ENCODE measurements at regions not wholly inside any gene's neighbourhood (a gene's known extent, or its start where the extent isn't known, plus 50 kb on each side); places are given as distances from the start of the nearest gene placed in this dataset.

GRCh38 chr20:48352042-48352441 is 475.8 kb downstream of the PREX1 start:
- in situ Hi-C loops (cut with MboI; ENCODE audit: low sequenced_read_pairs, unreplicated experiment), result no loop called here
- DNase-seq (ENCODE audit: low spot score), result no peak
- TF ChIP-seq CTCF (IDR thresholded peaks at IDR 0.05; ENCODE audit: borderline replicate concordance, control extremely low read depth, extremely low read depth, insufficient read depth, missing control alignments), result no peak

- in situ Hi-C loops (cut with MboI; ENCODE audit: low sequenced_read_pairs, unreplicated experiment), result no loop called here
- DNase-seq (ENCODE audit: low spot score), result no peak
- no peak for TF ChIP-seq CTCF (IDR thresholded peaks at IDR 0.05; ENCODE audit: borderline replicate concordance, control extremely low read depth, extremely low read depth, insufficient read depth, missing control alignments)
These were observed 477.3 kb downstream of the PREX1 start for GRCh38 chr20:48350313-48350988.

- DNase-seq (ENCODE audit: low spot score), result no peak
- TF ChIP-seq CTCF (IDR thresholded peaks at IDR 0.05; ENCODE audit: borderline replicate concordance, control extremely low read depth, extremely low read depth, insufficient read depth, missing control alignments), result no peak
- in situ Hi-C loops (cut with MboI; ENCODE audit: low sequenced_read_pairs, unreplicated experiment), result no loop called here
These were observed 478.1 kb downstream of the PREX1 start for GRCh38 chr20:48349656-48350055.

- no peak for DNase-seq (ENCODE audit: low spot score)
- in situ Hi-C loops (cut with MboI; ENCODE audit: low sequenced_read_pairs, unreplicated experiment), result no loop called here
- no peak for TF ChIP-seq CTCF (IDR thresholded peaks at IDR 0.05; ENCODE audit: borderline replicate concordance, control extremely low read depth, extremely low read depth, insufficient read depth, missing control alignments)
These were observed 479.8 kb downstream of the PREX1 start for GRCh38 chr20:48348022-48348421.

GRCh38 chr20:48342822-48343513 is 484.8 kb downstream of the PREX1 start:
- TF ChIP-seq CTCF (IDR thresholded peaks at IDR 0.05; ENCODE audit: borderline replicate concordance, control extremely low read depth, extremely low read depth, insufficient read depth, missing control alignments), result no peak
- in situ Hi-C loops (cut with MboI; ENCODE audit: low sequenced_read_pairs, unreplicated experiment), result no loop called here
- DNase-seq (ENCODE audit: low spot score), result no peak

- DNase-seq (ENCODE audit: low spot score), result no peak
- in situ Hi-C loops (cut with MboI; ENCODE audit: low sequenced_read_pairs, unreplicated experiment), result no loop called here
These were observed 486.9 kb downstream of the PREX1 start for GRCh38 chr20:48340883-48341281.

More at GRCh38 chr20:48340883-48341281, 486.9 kb downstream of the PREX1 start:
- no peak for TF ChIP-seq CTCF (IDR thresholded peaks at IDR 0.05; ENCODE audit: borderline replicate concordance, control extremely low read depth, extremely low read depth, insufficient read depth, missing control alignments)
